WTC11 (cell line): ENCODE measurements at regions not wholly inside any gene's neighbourhood (a gene's known extent, or its start where the extent isn't known, plus 50 kb on each side); places are given as distances from the start of the nearest gene placed in this dataset.

Experiments used
- ATF2 ChIP-seq: sonication (generic); formaldehyde crosslinking; IDR thresholded peaks from 2 replicates; pipeline ENCODE4 v1.8.1; 2022; ENCODE audit warnings: low read depth, missing genetic modification reagents, borderline replicate concordance
- FOXP4 ChIP-seq: sonication (generic); formaldehyde crosslinking; IDR thresholded peaks from 2 replicates; pipeline ENCODE4 v1.8.0; 2022; ENCODE audit warnings: mild to moderate bottlenecking, missing genetic modification reagents
- SP1 ChIP-seq: sonication (generic); formaldehyde crosslinking; conservative IDR thresholded peaks from 2 replicates; pipeline ENCODE4 v1.8.1; 2022; ENCODE audit warnings: missing genetic modification reagents
- ZNF121 ChIP-seq: sonication (generic); formaldehyde crosslinking; IDR thresholded peaks from 2 replicates; pipeline ENCODE4 v1.8.0; 2023; ENCODE audit warnings: missing genetic modification reagents
- ZNF416 ChIP-seq: fragments of 250-450 bp; sonication (Bioruptor Pico); IDR thresholded peaks from 2 replicates; pipeline ENCODE4 v1.9.0; 2021; ENCODE audit warnings: mild to moderate bottlenecking, inconsistent platforms
- TF ChIP-seq, protein P1 (sequence below): fragments of 200-600 bp; IDR thresholded peaks from 2 replicates; pipeline ENCODE4 v1.8.0; 2022; ENCODE audit warnings: antibody characterized with exemption
- TF ChIP-seq, protein P2 (sequence below): sonication (generic); formaldehyde crosslinking; IDR thresholded peaks from 2 replicates; pipeline ENCODE4 v1.8.1; 2023; ENCODE audit warnings: mild to moderate bottlenecking, missing genetic modification reagents, borderline replicate concordance

DNA sequence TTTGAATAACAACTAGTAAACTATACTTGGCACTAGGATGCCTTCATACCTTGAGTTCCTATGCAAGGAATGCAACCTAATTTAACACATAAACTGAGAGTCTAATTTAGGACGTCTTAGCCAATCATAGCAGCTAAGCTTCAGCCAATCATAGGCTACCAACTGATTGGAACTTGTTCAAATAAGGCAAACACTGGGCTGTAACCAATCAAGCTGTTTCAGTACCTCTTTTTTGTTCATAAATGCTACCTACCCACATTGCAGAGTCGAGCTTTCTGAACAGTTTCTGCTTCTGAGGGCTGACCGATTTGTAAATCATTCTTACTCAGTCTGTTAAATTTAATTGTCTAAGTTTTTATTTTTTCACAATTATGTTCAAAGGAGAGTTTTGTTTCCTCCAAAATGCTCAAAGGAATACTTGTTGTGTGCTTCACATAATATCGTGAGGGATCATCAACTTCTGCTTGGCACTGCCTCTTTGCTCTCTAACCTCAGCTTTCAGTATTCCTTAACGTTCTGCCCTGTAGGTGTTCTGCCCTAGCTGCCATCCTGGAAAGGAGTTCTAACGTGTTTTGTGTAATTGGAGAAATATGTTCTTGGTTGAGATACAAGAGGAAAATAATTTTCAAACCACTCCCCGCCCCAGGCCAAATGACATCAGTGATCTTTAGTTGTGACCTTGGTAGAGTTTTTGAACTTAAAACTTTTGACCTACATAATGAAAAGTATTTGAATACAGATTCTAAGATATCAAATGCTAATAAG, 380.4 kb upstream of the MIS18BP1 start:
- TF ChIP-seq ZNF416 (CRISPR knock-in tag), result no peak
- no peak for TF ChIP-seq SP1 (CRISPR knock-in tag)
- TF ChIP-seq, protein P1, sequence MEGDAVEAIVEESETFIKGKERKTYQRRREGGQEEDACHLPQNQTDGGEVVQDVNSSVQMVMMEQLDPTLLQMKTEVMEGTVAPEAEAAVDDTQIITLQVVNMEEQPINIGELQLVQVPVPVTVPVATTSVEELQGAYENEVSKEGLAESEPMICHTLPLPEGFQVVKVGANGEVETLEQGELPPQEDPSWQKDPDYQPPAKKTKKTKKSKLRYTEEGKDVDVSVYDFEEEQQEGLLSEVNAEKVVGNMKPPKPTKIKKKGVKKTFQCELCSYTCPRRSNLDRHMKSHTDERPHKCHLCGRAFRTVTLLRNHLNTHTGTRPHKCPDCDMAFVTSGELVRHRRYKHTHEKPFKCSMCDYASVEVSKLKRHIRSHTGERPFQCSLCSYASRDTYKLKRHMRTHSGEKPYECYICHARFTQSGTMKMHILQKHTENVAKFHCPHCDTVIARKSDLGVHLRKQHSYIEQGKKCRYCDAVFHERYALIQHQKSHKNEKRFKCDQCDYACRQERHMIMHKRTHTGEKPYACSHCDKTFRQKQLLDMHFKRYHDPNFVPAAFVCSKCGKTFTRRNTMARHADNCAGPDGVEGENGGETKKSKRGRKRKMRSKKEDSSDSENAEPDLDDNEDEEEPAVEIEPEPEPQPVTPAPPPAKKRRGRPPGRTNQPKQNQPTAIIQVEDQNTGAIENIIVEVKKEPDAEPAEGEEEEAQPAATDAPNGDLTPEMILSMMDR, result no peak
- no peak for TF ChIP-seq ZNF121 (CRISPR knock-in tag)
- TF ChIP-seq, protein P2, sequence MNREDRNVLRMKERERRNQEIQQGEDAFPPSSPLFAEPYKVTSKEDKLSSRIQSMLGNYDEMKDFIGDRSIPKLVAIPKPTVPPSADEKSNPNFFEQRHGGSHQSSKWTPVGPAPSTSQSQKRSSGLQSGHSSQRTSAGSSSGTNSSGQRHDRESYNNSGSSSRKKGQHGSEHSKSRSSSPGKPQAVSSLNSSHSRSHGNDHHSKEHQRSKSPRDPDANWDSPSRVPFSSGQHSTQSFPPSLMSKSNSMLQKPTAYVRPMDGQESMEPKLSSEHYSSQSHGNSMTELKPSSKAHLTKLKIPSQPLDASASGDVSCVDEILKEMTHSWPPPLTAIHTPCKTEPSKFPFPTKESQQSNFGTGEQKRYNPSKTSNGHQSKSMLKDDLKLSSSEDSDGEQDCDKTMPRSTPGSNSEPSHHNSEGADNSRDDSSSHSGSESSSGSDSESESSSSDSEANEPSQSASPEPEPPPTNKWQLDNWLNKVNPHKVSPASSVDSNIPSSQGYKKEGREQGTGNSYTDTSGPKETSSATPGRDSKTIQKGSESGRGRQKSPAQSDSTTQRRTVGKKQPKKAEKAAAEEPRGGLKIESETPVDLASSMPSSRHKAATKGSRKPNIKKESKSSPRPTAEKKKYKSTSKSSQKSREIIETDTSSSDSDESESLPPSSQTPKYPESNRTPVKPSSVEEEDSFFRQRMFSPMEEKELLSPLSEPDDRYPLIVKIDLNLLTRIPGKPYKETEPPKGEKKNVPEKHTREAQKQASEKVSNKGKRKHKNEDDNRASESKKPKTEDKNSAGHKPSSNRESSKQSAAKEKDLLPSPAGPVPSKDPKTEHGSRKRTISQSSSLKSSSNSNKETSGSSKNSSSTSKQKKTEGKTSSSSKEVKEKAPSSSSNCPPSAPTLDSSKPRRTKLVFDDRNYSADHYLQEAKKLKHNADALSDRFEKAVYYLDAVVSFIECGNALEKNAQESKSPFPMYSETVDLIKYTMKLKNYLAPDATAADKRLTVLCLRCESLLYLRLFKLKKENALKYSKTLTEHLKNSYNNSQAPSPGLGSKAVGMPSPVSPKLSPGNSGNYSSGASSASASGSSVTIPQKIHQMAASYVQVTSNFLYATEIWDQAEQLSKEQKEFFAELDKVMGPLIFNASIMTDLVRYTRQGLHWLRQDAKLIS, result no peak
- no peak for TF ChIP-seq ATF2 (CRISPR knock-in tag)
- no peak for TF ChIP-seq FOXP4 (CRISPR knock-in tag)
